K562 (cell line): ENCODE measurements at regions not wholly inside any gene's neighbourhood (a gene's known extent, or its start where the extent isn't known, plus 50 kb on each side); places are given as distances from the start of the nearest gene placed in this dataset.

Source experiments
- ATAC-seq: fragments of 200-7000 bp; cut with Tn5 transposase; 3 replicates; pipeline ENCODE4 v1.9.1; 2020; ENCODE audit warnings: moderate library complexity
- BruUV-seq: library from RNA; stranded (reverse); fragments of 400-500 nt; replicated peaks from 2 replicates; lab custom pipeline; 2021; lab: Mats Ljungman, UMichigan
- CTCF ChIA-PET: fragments of 300-600 bp; formaldehyde crosslinking; extraction: SDS; loops from one replicate; lab custom pipeline; 2021; ENCODE audit warnings: low intra/inter-chr PET ratio; lab: Yijun Ruan, JAX
- POLR2A ChIA-PET: fragments of 300-600, 350-650 bp; sonication (Branson Sonifier 250); formaldehyde crosslinking; extraction: SDS; loops from one replicate; lab custom pipeline; 2021; ENCODE audit warnings: antibody characterized with exemption, inconsistent platforms; lab: Yijun Ruan, JAX
- DNase-seq, 4 experiments: peaks; one replicate each; pipeline versions ENCODE4 v3.0.0 to v3.0.0-alpha.2; 2011 to 2018; ENCODE audit warnings: low spot score in 3 of 4, mixed read lengths in 3 of 4; ENCODE audit errors: extremely low read depth in 1 of 4
- FAIRE-seq: peaks from 2 replicates; lab custom pipeline; 2011; peaks lifted over from hg19 to GRCh38; lab: Jason Lieb, UNC
- H2AFZ ChIP-seq: 2 replicates; pipeline ENCODE4 v1.6.0; 2011; ENCODE audit warnings: low read depth, low read length, control low read depth, inconsistent platforms
- H3K27ac ChIP-seq: fragments of 200-600 bp; 3 replicates; pipeline ENCODE4 v1.8.0; 2011; ENCODE audit warnings: low read depth, mild to moderate bottlenecking, control low read depth, inconsistent platforms, low read length, moderate library complexity, mixed read lengths; ENCODE audit errors: extremely low read depth
- H3K27me3 ChIP-seq, 2 experiments: fragments of 300-600 bp in 1 of 2; 2 replicates in 1 of 2; 3 replicates in 1 of 2; pipeline versions ENCODE4 v1.6.0 to v1.8.0; 2011; ENCODE audit warnings: inconsistent platforms in 2 of 2, low read length in 2 of 2, mild to moderate bottlenecking in 1 of 2, mixed read lengths in 1 of 2, moderate library complexity in 1 of 2; ENCODE audit not compliant: control insufficient read depth in 2 of 2, insufficient read depth in 2 of 2
- H3K36me3 ChIP-seq: fragments of 300-600 bp; 3 replicates; pipeline ENCODE4 v1.8.0; 2011; ENCODE audit warnings: mild to moderate bottlenecking, low read length, inconsistent platforms; ENCODE audit not compliant: control insufficient read depth, insufficient read depth
- H3K4me1 ChIP-seq, 2 experiments: fragments of 200-600 bp in 1 of 2; replicated peaks in 1 of 2; 2 replicates in 1 of 2; 3 replicates in 1 of 2; pipeline versions ENCODE4 v1.5.1 to v1.8.0; 2011; ENCODE audit warnings: inconsistent platforms in 2 of 2, low read length in 2 of 2, mild to moderate bottlenecking in 1 of 2, mixed read lengths in 1 of 2, moderate library complexity in 1 of 2; ENCODE audit not compliant: control insufficient read depth in 2 of 2, insufficient read depth in 2 of 2
- H3K4me2 ChIP-seq: 2 replicates; pipeline ENCODE4 v1.6.1; 2011; ENCODE audit warnings: low read length, control low read depth, inconsistent platforms, mixed read lengths; ENCODE audit not compliant: insufficient read depth
- H3K4me3 ChIP-seq: fragments of 200-600 bp; sonication (generic), shearing (Covaris generic); 2 replicates; pipeline ENCODE4 v1.5.1; 2016; ENCODE audit warnings: control low read depth, inconsistent platforms
- H3K79me2 ChIP-seq: fragments of 200-600 bp; 3 replicates; pipeline ENCODE4 v1.8.0; 2011; ENCODE audit warnings: low read length, inconsistent platforms; ENCODE audit not compliant: control insufficient read depth, insufficient read depth
- H3K9ac ChIP-seq, 2 experiments: 2 replicates each; pipeline versions ENCODE4 v1.6.0 to v1.6.1; 2011; ENCODE audit warnings: low read depth in 2 of 2, low read length in 2 of 2, control low read depth in 1 of 2, inconsistent platforms in 1 of 2, mild to moderate bottlenecking in 1 of 2, mixed read lengths in 1 of 2; ENCODE audit not compliant: insufficient read depth in 1 of 2
- H3K9me1 ChIP-seq: one replicate; pipeline ENCODE4 v1.6.0; 2011; ENCODE audit warnings: inconsistent platforms, mild to moderate bottlenecking, low read length, moderate library complexity; ENCODE audit not compliant: control insufficient read depth, insufficient read depth
- H3K9me3 ChIP-seq: replicated peaks from 2 replicates; pipeline ENCODE4 v1.5.1; 2011; ENCODE audit warnings: low read depth, low read length, inconsistent platforms; ENCODE audit not compliant: control insufficient read depth, insufficient read depth
- H4K20me1 ChIP-seq: replicated peaks from 2 replicates; pipeline ENCODE4 v1.6.1; 2011; ENCODE audit warnings: low read length, inconsistent platforms, mixed read lengths; ENCODE audit not compliant: control insufficient read depth, insufficient read depth
- E2F6 ChIP-seq, 2 experiments: IDR thresholded peaks; 2 replicates each; pipeline ENCODE4 v1.6.1; 2011; ENCODE audit warnings: borderline replicate concordance in 1 of 2, control low read depth in 1 of 2, low read depth in 1 of 2, low read length in 1 of 2, mild to moderate bottlenecking in 1 of 2, mixed read lengths in 1 of 2, moderate library complexity in 1 of 2; ENCODE audit not compliant: insufficient read depth in 1 of 2, insufficient read length in 1 of 2, poor library complexity in 1 of 2, severe bottlenecking in 1 of 2; ENCODE audit errors: extremely low read depth in 1 of 2
- EP400 ChIP-seq: fragments of 450-650 bp; IDR thresholded peaks from 2 replicates; pipeline ENCODE4 v1.6.1; 2017; ENCODE audit warnings: antibody characterized with exemption, mild to moderate bottlenecking, moderate library complexity
- IFI16 ChIP-seq: fragments of 250-450 bp; sonication (Bioruptor Pico); IDR thresholded peaks from 2 replicates; pipeline ENCODE4 v2.1.2; 2022; ENCODE audit warnings: mild to moderate bottlenecking, inconsistent platforms
- L3MBTL2 ChIP-seq: fragments of 450-650 bp; IDR thresholded peaks from 2 replicates; pipeline ENCODE4 v1.6.1; 2016; ENCODE audit warnings: mild to moderate bottlenecking, moderate library complexity
- MGA ChIP-seq: fragments of 450-650 bp; IDR thresholded peaks from 2 replicates; pipeline ENCODE4 v1.6.1; 2016; ENCODE audit warnings: mild to moderate bottlenecking, moderate library complexity
- NR2C2 ChIP-seq, 2 experiments: fragments of 200-800 bp in 1 of 2; sonication (Bioruptor generic) in 1 of 2; sonication (generic) in 1 of 2; formaldehyde crosslinking in 1 of 2; IDR thresholded peaks; 2 replicates each; pipeline versions ENCODE4 v1.6.1 to v1.8.0; 2016 to 2022; ENCODE audit warnings: mild to moderate bottlenecking in 1 of 2, missing compliant biosample characterization in 1 of 2, missing genetic modification characterization in 1 of 2, missing genetic modification reagents in 1 of 2
- WGBS: fragments of 100-300 bp; shearing (Covaris generic); methylation state at CpG from one replicate; pipeline ENCODE4 v1.1.6; 2016; ENCODE audit warnings: low coverage, mixed read lengths; ENCODE audit not compliant: insufficient coverage; ENCODE audit errors: missing lambda C conversion rate; 5-methylcytosine and 5-hydroxymethylcytosine counted together
- in situ Hi-C: fragments of 300-500 bp; cut with MboI; formaldehyde crosslinking; loops from 4 replicates; pipeline ENCODE4 v1.15.0; 2018; ENCODE audit warnings: inconsistent platforms, mixed read lengths
- intact Hi-C: fragments of 100-400 bp; cut with micrococcal nuclease; formaldehyde crosslinking; loops from 2 replicates; pipeline ENCODE4 v1.14.2; 2022

GRCh38 chr3:194058189-194058571, 77.8 kb upstream of the HES1 start:
- ChIA-PET POLR2A (interaction anchor here (1.2 kb wide), 1 partner anchor 9 kb away, joined by 4 read pairs; no protein-coding TSS in a partner anchor), CTCF (no interaction called here)
- intact Hi-C loops (no loop called here), in situ Hi-C loops (no loop called here)
- Histone ChIP-seq H3K27ac (no peak overlapping the region), H3K9me3 (no peaks in the 10 kb centered on the region), H3K79me2 (no peaks in the 10 kb centered on the region), H3K36me3 (no peaks in the 10 kb centered on the region), H2AFZ (peak overlapping the region; percentile 77), H3K9ac (0 out of 4 replicates have a peak overlapping the region, but pooled peaks of 1 of the 2 experiments have one; percentile 71), H3K4me3 (no peak overlapping the region), H3K4me2 (peak overlapping the region; percentile 3; the same call in 1 of the 2 replicates), H3K9me1 (no peaks in the 10 kb centered on the region), H3K27me3 (no peaks in the 10 kb centered on the region), H3K4me1 (peaks cover 0 to 11% of the 10 kb centered on the region in 2 experiments; a peak in 3 of 5 replicates), H4K20me1 (no peaks in the 10 kb centered on the region)
- ATAC-seq (peak; percentile 69), FAIRE-seq (no peak), DNase-seq (peak; percentile 26 to 43 (median 32))
- 38% methylated on average over 22 of the region's 31 CpGs for WGBS
- BruUV-seq, result no TSS peak
- TF ChIP-seq L3MBTL2 (0 out of 2 replicates have a peak, but pooled peaks have one; percentile 20), E2F6 (IDR thresholded peaks at IDR 0.05; ENCODE audit: borderline replicate concordance in 1 of 2, extremely low read depth in 1 of 2, insufficient read depth in 1 of 2, insufficient read length in 1 of 2, low read depth in 1 of 2, low read length in 1 of 2, poor library complexity in 1 of 2, severe bottlenecking in 1 of 2) (peak in 1 of 2 experiments; percentile 68), EP400 (0 out of 2 replicates have a peak, but pooled peaks have one; percentile 21), MGA (peak; percentile 47), NR2C2 (CRISPR knock-in tag; IDR thresholded peaks at IDR 0.05) (no peak), NR2C2 (tag; IDR thresholded peaks at IDR 0.05) (peak; percentile 68), IFI16 (CRISPR knock-in tag) (no peak)
